ENCODE measurements at regions not wholly inside any gene's neighbourhood (a gene's known extent, or its start where the extent isn't known, plus 50 kb on each side); places are given as distances from the start of the nearest gene placed in this dataset.

GRCh38 chr6:137426007-137426689, 68.0 kb downstream of the OLIG3 start:
- 69 to 94% methylated on average over 2 of the region's 2 CpGs for WGBS, 2 donors
- H3K27me3 ChIP-seq: no peaks in the 10 kb centered on the region
- no peaks in the 10 kb centered on the region for H3K36me3 ChIP-seq
- no peaks in the 10 kb centered on the region for H3K4me1 ChIP-seq
- intact Hi-C loops (cut with DNase I): no loop called here
- no peak overlapping the region for H3K27ac ChIP-seq
- no peaks in the 10 kb centered on the region for H3K9me3 ChIP-seq
- no peak overlapping the region for H3K4me3 ChIP-seq (replicated peaks in 1 of 3)
- no peak for TF ChIP-seq CTCF (IDR thresholded peaks at IDR 0.05)
- TF ChIP-seq POLR2A (IDR thresholded peaks at IDR 0.05): no peak
- no peak for DNase-seq

DNA sequence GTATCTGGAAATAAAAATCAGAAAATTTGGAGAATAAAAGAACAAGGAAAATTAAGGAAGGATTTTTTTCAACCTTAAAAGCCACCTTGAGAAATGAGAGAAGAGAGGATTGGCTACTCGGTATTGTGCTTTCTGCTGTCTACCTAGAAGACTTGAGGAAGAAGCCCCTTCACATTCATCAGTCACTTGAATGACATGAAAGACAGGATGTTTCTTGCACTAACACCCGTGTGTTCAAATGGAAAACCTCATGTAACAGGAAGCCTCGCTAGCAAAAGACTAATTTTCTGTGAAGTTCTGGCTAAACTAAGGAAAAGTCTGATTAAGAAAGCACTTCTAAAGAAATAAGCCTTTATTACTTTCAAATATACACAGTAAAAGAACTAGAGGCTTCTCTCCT, 69.9 kb downstream of the OLIG3 start:
- H3K36me3 ChIP-seq: no peaks in the 10 kb centered on the region
- no peaks in the 10 kb centered on the region for H3K27me3 ChIP-seq
- H3K27ac ChIP-seq: no peak overlapping the region
- intact Hi-C loops (cut with DNase I): no loop called here
- no peak for DNase-seq
- H3K4me1 ChIP-seq: no peaks in the 10 kb centered on the region
- H3K4me3 ChIP-seq (replicated peaks in 1 of 3): no peak overlapping the region
- no peaks in the 10 kb centered on the region for H3K9me3 ChIP-seq
- no peak for TF ChIP-seq CTCF (IDR thresholded peaks at IDR 0.05)
- TF ChIP-seq POLR2A (IDR thresholded peaks at IDR 0.05): no peak
- WGBS, 2 donors: 45 to 52% methylated on average over 3 of the region's 3 CpGs

DNA sequence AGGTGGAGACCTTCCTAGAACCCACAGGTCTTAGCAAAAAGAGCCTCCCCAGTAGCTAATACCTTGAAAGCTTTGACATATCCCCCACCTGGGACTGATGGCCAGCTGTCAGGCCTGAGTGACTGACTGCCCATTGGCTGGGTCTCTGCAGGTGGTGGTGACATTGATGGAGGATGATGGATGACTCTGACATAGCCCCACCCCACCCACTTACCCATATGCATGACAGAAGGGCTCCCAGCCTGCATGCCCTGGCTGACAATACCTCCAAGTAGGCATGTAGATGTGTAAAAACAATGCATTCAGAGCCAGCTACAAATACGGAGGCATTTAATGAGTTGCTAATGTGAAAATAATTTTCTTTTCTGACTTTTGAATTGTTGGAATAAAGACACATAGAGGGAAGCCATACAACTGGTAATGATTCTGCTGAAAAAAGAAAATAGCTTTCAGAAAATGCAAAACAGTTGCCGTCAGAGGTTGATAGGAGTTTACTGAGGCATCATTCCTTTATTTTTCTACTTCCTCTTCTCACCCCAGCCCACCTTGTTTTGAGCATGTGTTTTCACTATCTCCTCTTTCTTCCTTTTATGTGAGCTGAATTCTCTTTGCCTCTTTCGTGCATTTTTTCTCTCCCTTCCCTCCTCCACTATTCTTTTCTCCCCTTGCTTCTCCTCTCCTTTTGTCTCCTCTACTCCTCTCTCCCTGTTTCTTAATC, 70.6 kb downstream of the OLIG3 start:
- TF ChIP-seq POLR2A (IDR thresholded peaks at IDR 0.05) (no peak), CTCF (IDR thresholded peaks at IDR 0.05) (no peak)
- H3K27me3 ChIP-seq: no peaks in the 10 kb centered on the region
- H3K36me3 ChIP-seq: no peaks in the 10 kb centered on the region
- H3K9me3 ChIP-seq: no peaks in the 10 kb centered on the region
- WGBS, 2 donors: 71 to 75% methylated on average over 3 of the region's 3 CpGs
- no peak for DNase-seq
- H3K27ac ChIP-seq: no peak overlapping the region
- no peaks in the 10 kb centered on the region for H3K4me1 ChIP-seq
- no peak overlapping the region for H3K4me3 ChIP-seq (replicated peaks in 1 of 3)
- intact Hi-C loops (cut with DNase I): no loop called here

- WGBS, 2 donors: 85 to 86% methylated on average over 2 of the region's 2 CpGs
Observed at GRCh38 chr6:137417396-137417795, 76.8 kb downstream of the OLIG3 start.

More at GRCh38 chr6:137417396-137417795, 76.8 kb downstream of the OLIG3 start:
- no peak for TF ChIP-seq CTCF (IDR thresholded peaks at IDR 0.05)
- no peak for TF ChIP-seq POLR2A (IDR thresholded peaks at IDR 0.05)
- no peak overlapping the region for H3K27ac ChIP-seq
- no peak overlapping the region for H3K4me3 ChIP-seq (replicated peaks in 1 of 3)
- no peaks in the 10 kb centered on the region for H3K36me3 ChIP-seq
- no peaks in the 10 kb centered on the region for H3K27me3 ChIP-seq
- no peaks in the 10 kb centered on the region for H3K9me3 ChIP-seq
- H3K4me1 ChIP-seq: peaks cover 0 to 5% of the 10 kb centered on the region in 2 donors
- DNase-seq: no peak
- intact Hi-C loops (cut with DNase I): no loop called here

All from thyroid gland (tissue), 4 donors.